HCT116 (cell line): ENCODE measurements at regions not wholly inside any gene's neighbourhood (a gene's known extent, or its start where the extent isn't known, plus 50 kb on each side); places are given as distances from the start of the nearest gene placed in this dataset.
A peak's percentile ranks its signal among the peaks of the same experiment; 100 is the strongest.

Experiments used
- ATAC-seq: fragments of 200-7000 bp; cut with Tn5 transposase; 2 replicates; pipeline ENCODE4 v1.9.1; 2020; ENCODE audit warnings: mild to moderate bottlenecking, moderate library complexity
- BruUV-seq: library from RNA; stranded (reverse); fragments of 400-500 nt; replicated peaks from 2 replicates; lab custom pipeline; 2021; lab: Mats Ljungman, UMichigan
- CTCF ChIA-PET: fragments of 300-600 bp; sonication (Branson Sonifier 250); formaldehyde crosslinking; loops from one replicate; lab custom pipeline; 2021; ENCODE audit warnings: antibody characterized with exemption; lab: Charles Lee
- POLR2A ChIA-PET: fragments of 300-600, 350-600 bp; sonication (Branson Sonifier 250); formaldehyde crosslinking; loops from one replicate; lab custom pipeline; 2021; ENCODE audit warnings: antibody characterized with exemption; lab: Charles Lee
- RAD21 ChIA-PET, 2 experiments: fragments of 300-600 bp; sonication (Branson Sonifier 250); formaldehyde crosslinking; loops; one replicate each; lab custom pipeline; 2023; ENCODE audit warnings: low total read pairs in 2 of 2; ENCODE audit not compliant: uncharacterized antibody in 2 of 2, unreplicated experiment in 2 of 2, low non-redundant PET in 1 of 2; lab: Charles Lee
- DNase-seq: peaks from one replicate; pipeline ENCODE4 v3.0.0-alpha.2; 2010; ENCODE audit warnings: low read depth, low spot score
- H2AFZ ChIP-seq: fragments of 200-600 bp; shearing (Covaris generic), sonication (generic); 2 replicates; pipeline ENCODE4 v1.6.1; 2017; ENCODE audit warnings: low read depth, mixed run types, mixed read lengths, antibody characterized with exemption, low read length; ENCODE audit not compliant: poor library complexity, severe bottlenecking
- H3K27ac ChIP-seq: 2 replicates; pipeline ENCODE4 v1.5.1; 2012; ENCODE audit warnings: low read depth, low read length
- H3K27me3 ChIP-seq: fragments of 200-600 bp; sonication (generic); 2 replicates; pipeline ENCODE4 v1.6.1; 2016; ENCODE audit warnings: mixed run types, low read length, mixed read lengths; ENCODE audit not compliant: insufficient read depth
- H3K36me3 ChIP-seq, 2 experiments: fragments of 200-500 bp in 1 of 2; fragments of 200-600 bp in 1 of 2; sonication (Bioruptor generic) in 1 of 2; sonication (generic) in 1 of 2; 2 replicates each; pipeline versions ENCODE4 v1.5.1 to v1.6.1; 2014 to 2016; ENCODE audit warnings: low read length in 2 of 2, inconsistent platforms in 1 of 2, mixed read lengths in 1 of 2, mixed run types in 1 of 2; ENCODE audit not compliant: insufficient read depth in 2 of 2, control insufficient read depth in 1 of 2
- H3K4me1 ChIP-seq, 2 experiments: fragments of 200-600 bp in 1 of 2; sonication (generic) in 1 of 2; 2 replicates each; pipeline versions ENCODE4 v1.5.1 to v1.6.1; 2012 to 2017; ENCODE audit warnings: low read length in 2 of 2, inconsistent platforms in 1 of 2, mild to moderate bottlenecking in 1 of 2, mixed read lengths in 1 of 2, mixed run types in 1 of 2, moderate library complexity in 1 of 2; ENCODE audit not compliant: insufficient read depth in 2 of 2, control insufficient read depth in 1 of 2
- H3K4me2 ChIP-seq: fragments of 200-600 bp; sonication (generic); 2 replicates; pipeline ENCODE4 v1.6.1; 2017; ENCODE audit warnings: mixed run types, low read length, mixed read lengths
- H3K4me3 ChIP-seq, 2 experiments: fragments of 200-600 bp in 1 of 2; sonication (generic) in 1 of 2; replicated peaks in 1 of 2; 2 replicates each; pipeline ENCODE4 v1.5.1; 2011 to 2016; ENCODE audit warnings: low read length in 2 of 2, control low read depth in 1 of 2, low read depth in 1 of 2, mild to moderate bottlenecking in 1 of 2, mixed read lengths in 1 of 2, mixed run types in 1 of 2
- H3K79me2 ChIP-seq: fragments of 200-600 bp; sonication (generic); 2 replicates; pipeline ENCODE4 v1.6.1; 2017; ENCODE audit warnings: mild to moderate bottlenecking, mixed run types, low read length, moderate library complexity, mixed read lengths; ENCODE audit not compliant: insufficient read depth
- H3K9ac ChIP-seq: fragments of 200-600 bp; sonication (generic); 2 replicates; pipeline ENCODE4 v1.6.1; 2016; ENCODE audit warnings: low read length, mixed read lengths
- H3K9me2 ChIP-seq: fragments of 200-600 bp; sonication (generic), shearing (Covaris generic); 2 replicates; pipeline ENCODE4 v1.6.1; 2017; ENCODE audit warnings: mixed run types, mild to moderate bottlenecking, moderate library complexity; ENCODE audit not compliant: insufficient read depth
- H3K9me3 ChIP-seq, 2 experiments: fragments of 200-500 bp in 1 of 2; fragments of 200-600 bp in 1 of 2; sonication (Bioruptor generic) in 1 of 2; sonication (generic) in 1 of 2; 2 replicates each; pipeline ENCODE4 v1.6.1; 2014 to 2017; ENCODE audit warnings: low read length in 2 of 2, mixed read lengths in 2 of 2, inconsistent platforms in 1 of 2, low read depth in 1 of 2, mild to moderate bottlenecking in 1 of 2, mixed run types in 1 of 2, moderate library complexity in 1 of 2; ENCODE audit not compliant: control insufficient read depth in 1 of 2, insufficient read depth in 1 of 2
- H4K20me1 ChIP-seq: fragments of 200-600 bp; sonication (generic), shearing (Covaris generic); 2 replicates; pipeline ENCODE4 v1.6.1; 2017; ENCODE audit warnings: mixed run types, mild to moderate bottlenecking, moderate library complexity; ENCODE audit not compliant: insufficient read depth
- CEBPB ChIP-seq: IDR thresholded peaks from 2 replicates; pipeline ENCODE4 v1.6.1; 2012; ENCODE audit warnings: low read depth
- CTCF ChIP-seq, 3 experiments: fragments of 200-600 bp in 1 of 3; sonication (generic) in 1 of 3; IDR thresholded peaks in 2 of 3; conservative IDR thresholded peaks in 1 of 3; 2 replicates each; pipeline ENCODE4 v1.5.1; 2012 to 2017; ENCODE audit warnings: low read depth in 2 of 3, low read length in 2 of 3, antibody characterized with exemption in 1 of 3, borderline replicate concordance in 1 of 3, control low read depth in 1 of 3, mild to moderate bottlenecking in 1 of 3, mixed read lengths in 1 of 3, mixed run types in 1 of 3, moderate library complexity in 1 of 3; ENCODE audit not compliant: insufficient read depth in 1 of 3
- EGR1 ChIP-seq: IDR thresholded peaks from 2 replicates; pipeline ENCODE4 v1.6.1; 2012; ENCODE audit warnings: low read depth
- EZH2 ChIP-seq: fragments of 200-600 bp; sonication (generic); IDR thresholded peaks from 2 replicates; pipeline ENCODE4 v1.6.1; 2017; ENCODE audit warnings: antibody characterized with exemption, mixed run types
- EZH2phosphoT487 ChIP-seq: fragments of 200-600 bp; IDR thresholded peaks from 2 replicates; pipeline ENCODE4 v1.6.1; 2018; ENCODE audit warnings: antibody characterized with exemption, borderline replicate concordance
- FOSL1 ChIP-seq: IDR thresholded peaks from 2 replicates; pipeline ENCODE4 v1.6.1; 2012; ENCODE audit warnings: low read depth
- JUND ChIP-seq: IDR thresholded peaks from 2 replicates; pipeline ENCODE4 v1.6.1; 2012
- MAX ChIP-seq: IDR thresholded peaks from 2 replicates; pipeline ENCODE4 v1.6.1; 2012
- POLR2A ChIP-seq: IDR thresholded peaks from 2 replicates; pipeline ENCODE4 v1.7.0; 2011; ENCODE audit warnings: borderline replicate concordance; ENCODE audit not compliant: insufficient read depth, insufficient read length; ENCODE audit errors: extremely low read depth
- POLR2AphosphoS5 ChIP-seq: IDR thresholded peaks from 2 replicates; pipeline ENCODE4 v1.6.1; 2011; ENCODE audit warnings: mild to moderate bottlenecking, low read depth, low read length, moderate library complexity
- SIN3A ChIP-seq: IDR thresholded peaks from 2 replicates; pipeline ENCODE4 v1.6.1; 2012; ENCODE audit warnings: low read depth
- SP1 ChIP-seq: IDR thresholded peaks from 2 replicates; pipeline ENCODE4 v1.6.1; 2012; ENCODE audit warnings: low read depth
- SRF ChIP-seq: IDR thresholded peaks from 2 replicates; pipeline ENCODE4 v1.6.1; 2012; ENCODE audit warnings: low read depth
- TCF7L2 ChIP-seq: IDR thresholded peaks from 2 replicates; pipeline ENCODE4 v1.7.0; 2011; ENCODE audit warnings: borderline replicate concordance, inconsistent platforms; ENCODE audit not compliant: insufficient read depth, insufficient read length; ENCODE audit errors: extremely low read depth
- YY1 ChIP-seq: IDR thresholded peaks from 2 replicates; pipeline ENCODE4 v1.6.1; 2011; ENCODE audit warnings: low read length, low read depth, moderate library complexity, mild to moderate bottlenecking; ENCODE audit not compliant: insufficient replicate concordance; ENCODE audit errors: extremely low read depth
- ZFX ChIP-seq: fragments of 450-650 bp; IDR thresholded peaks from 2 replicates; pipeline ENCODE4 v1.6.1; 2017
- ZNF274 ChIP-seq: fragments of 200-500 bp; sonication (Bioruptor generic); IDR thresholded peaks from 2 replicates; pipeline ENCODE4 v1.6.1; 2014; ENCODE audit warnings: mild to moderate bottlenecking, low read depth, low read length, inconsistent platforms
- intact Hi-C: fragments of 100-400 bp; cut with micrococcal nuclease; formaldehyde crosslinking; loops from 2 replicates; pipeline ENCODE4 v1.10.0; 2022
- TF ChIP-seq, protein P1 (sequence below): IDR thresholded peaks from 2 replicates; pipeline ENCODE4 v1.6.1; 2012; ENCODE audit warnings: low read depth

GRCh38 chr5:57318251-57318650 is 144.4 kb downstream of the GPBP1 start (continued):
- TF ChIP-seq POLR2AphosphoS5, result no peak
- no peak for TF ChIP-seq EZH2phosphoT487
- no peak for TF ChIP-seq ZFX
- no peak for TF ChIP-seq SRF
- TF ChIP-seq SP1, result no peak
- no peak for TF ChIP-seq CEBPB
- no peak for TF ChIP-seq SIN3A
- TF ChIP-seq EZH2, result no peak
- TF ChIP-seq ZNF274, result no peak
- TF ChIP-seq TCF7L2, result no peak

- Histone ChIP-seq H3K36me3 (no peaks in the 10 kb centered on the region), H3K4me1 (peaks cover 10 to 14% of the 10 kb centered on the region in 2 experiments; a peak in 3 of 4 replicates), H3K9me3 (no peaks in the 10 kb centered on the region), H4K20me1 (no peaks in the 10 kb centered on the region), H3K9ac (no peak overlapping the region), H3K27me3 (no peaks in the 10 kb centered on the region), H3K79me2 (no peaks in the 10 kb centered on the region), H3K9me2 (no peaks in the 10 kb centered on the region), H2AFZ (no peak overlapping the region), H3K4me2 (peak overlapping the region; percentile 46; the same call in 1 of the 2 replicates), H3K4me3 (no peak overlapping the region), H3K27ac (no peak overlapping the region)
- no TSS peak for BruUV-seq
- ChIA-PET RAD21 (no interaction called here), POLR2A (no interaction called here), CTCF (interaction anchor here (1.5 kb wide), 1 partner anchor 21 kb away, joined by 4 read pairs; no protein-coding TSS in a partner anchor)
- ATAC-seq (no peak), DNase-seq (no peak)
- no peak for TF ChIP-seq CEBPB
- TF ChIP-seq SIN3A, result no peak
- TF ChIP-seq EZH2, result no peak
- TF ChIP-seq ZNF274, result no peak
- TF ChIP-seq SRF, result no peak
- no peak for TF ChIP-seq YY1
- no peak for TF ChIP-seq JUND
- TF ChIP-seq TCF7L2, result no peak
- no peak for TF ChIP-seq ZFX
- no peak for TF ChIP-seq CTCF (IDR thresholded peaks at IDR 0.05 in 2 of 3, conservative IDR thresholded peaks at IDR 0.05 in 1 of 3; ENCODE audit: borderline replicate concordance in 1 of 3, insufficient read depth in 1 of 3, low read depth in 2 of 3, low read length in 2 of 3)
- TF ChIP-seq POLR2A, result no peak
- no peak for TF ChIP-seq MAX
- no peak for TF ChIP-seq EGR1
- no peak for TF ChIP-seq FOSL1
- TF ChIP-seq POLR2AphosphoS5, result no peak
- TF ChIP-seq SP1, result no peak
- TF ChIP-seq, protein P1, sequence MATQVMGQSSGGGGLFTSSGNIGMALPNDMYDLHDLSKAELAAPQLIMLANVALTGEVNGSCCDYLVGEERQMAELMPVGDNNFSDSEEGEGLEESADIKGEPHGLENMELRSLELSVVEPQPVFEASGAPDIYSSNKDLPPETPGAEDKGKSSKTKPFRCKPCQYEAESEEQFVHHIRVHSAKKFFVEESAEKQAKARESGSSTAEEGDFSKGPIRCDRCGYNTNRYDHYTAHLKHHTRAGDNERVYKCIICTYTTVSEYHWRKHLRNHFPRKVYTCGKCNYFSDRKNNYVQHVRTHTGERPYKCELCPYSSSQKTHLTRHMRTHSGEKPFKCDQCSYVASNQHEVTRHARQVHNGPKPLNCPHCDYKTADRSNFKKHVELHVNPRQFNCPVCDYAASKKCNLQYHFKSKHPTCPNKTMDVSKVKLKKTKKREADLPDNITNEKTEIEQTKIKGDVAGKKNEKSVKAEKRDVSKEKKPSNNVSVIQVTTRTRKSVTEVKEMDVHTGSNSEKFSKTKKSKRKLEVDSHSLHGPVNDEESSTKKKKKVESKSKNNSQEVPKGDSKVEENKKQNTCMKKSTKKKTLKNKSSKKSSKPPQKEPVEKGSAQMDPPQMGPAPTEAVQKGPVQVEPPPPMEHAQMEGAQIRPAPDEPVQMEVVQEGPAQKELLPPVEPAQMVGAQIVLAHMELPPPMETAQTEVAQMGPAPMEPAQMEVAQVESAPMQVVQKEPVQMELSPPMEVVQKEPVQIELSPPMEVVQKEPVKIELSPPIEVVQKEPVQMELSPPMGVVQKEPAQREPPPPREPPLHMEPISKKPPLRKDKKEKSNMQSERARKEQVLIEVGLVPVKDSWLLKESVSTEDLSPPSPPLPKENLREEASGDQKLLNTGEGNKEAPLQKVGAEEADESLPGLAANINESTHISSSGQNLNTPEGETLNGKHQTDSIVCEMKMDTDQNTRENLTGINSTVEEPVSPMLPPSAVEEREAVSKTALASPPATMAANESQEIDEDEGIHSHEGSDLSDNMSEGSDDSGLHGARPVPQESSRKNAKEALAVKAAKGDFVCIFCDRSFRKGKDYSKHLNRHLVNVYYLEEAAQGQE, result no peak
- intact Hi-C loops, result no loop called here
Measured at GRCh38 chr5:57317341-57317740, 143.5 kb downstream of the GPBP1 start.
